ENCODE measurements at regions not wholly inside any gene's neighbourhood (a gene's known extent, or its start where the extent isn't known, plus 50 kb on each side); places are given as distances from the start of the nearest gene placed in this dataset.

- TF ChIP-seq HDGF (IDR thresholded peaks at IDR 0.05; ENCODE audit: borderline replicate concordance) = no peak
- TF ChIP-seq FOXM1 (IDR thresholded peaks at IDR 0.05; ENCODE audit: borderline replicate concordance) = no peak
- TF ChIP-seq SP1 (IDR thresholded peaks at IDR 0.05) = no peak
- no peak for TF ChIP-seq ARNT (IDR thresholded peaks at IDR 0.05)
- no peak for TF ChIP-seq PKNOX1 (IDR thresholded peaks at IDR 0.05)
Observed at GRCh38 chr9:12069366-12069765, 623.8 kb upstream of the TYRP1 start.
